B cell (primary cell): ENCODE measurements at regions not wholly inside any gene's neighbourhood (a gene's known extent, or its start where the extent isn't known, plus 50 kb on each side); places are given as distances from the start of the nearest gene placed in this dataset.

Source experiments
- ATAC-seq: fragments of 200-7000 bp; cut with Tn5 transposase; one replicate; pipeline ENCODE4 v1.10.0; 2021; ENCODE audit warnings: low read depth, mild to moderate bottlenecking, moderate number of reproducible peaks, moderate library complexity
- CTCF ChIA-PET: fragments of 350-600 bp; sonication (Branson Sonifier 250); formaldehyde crosslinking; loops from one replicate; lab custom pipeline; 2021; ENCODE audit warnings: antibody characterized with exemption, inconsistent platforms; lab: Charles Lee
- POLR2A ChIA-PET: fragments of 350-600 bp; sonication (Branson Sonifier 250); formaldehyde crosslinking; loops from one replicate; lab custom pipeline; 2021; ENCODE audit warnings: antibody characterized with exemption; lab: Charles Lee
- DNase-seq: peaks from one replicate; pipeline ENCODE4 v3.0.0; 2013
- H2AFZ ChIP-seq: 2 replicates; pipeline ENCODE4 v1.6.1; 2012; ENCODE audit warnings: mild to moderate bottlenecking, low read depth, low read length; ENCODE audit not compliant: insufficient read depth, poor library complexity, severe bottlenecking
- H3K27ac ChIP-seq, 2 donors: 1 replicate in 1 of 2; 2 replicates in 1 of 2; pipeline ENCODE4 v1.5.1; 2012 to 2013; ENCODE audit warnings: low read length in 2 of 2, mild to moderate bottlenecking in 2 of 2, moderate library complexity in 1 of 2
- H3K27me3 ChIP-seq, 4 experiments: fragments of 200-600 bp in 1 of 4; sonication (generic) in 1 of 4; replicated peaks in 1 of 4; 1 replicate in 2 of 4; 2 replicates in 2 of 4; pipeline versions ENCODE4 v1.6.1 to v1.7.0; 2013 to 2016; ENCODE audit warnings: low read length in 3 of 4, mild to moderate bottlenecking in 2 of 4, mixed read lengths in 1 of 4, moderate library complexity in 1 of 4; ENCODE audit not compliant: insufficient read depth in 4 of 4, control insufficient read depth in 3 of 4; ENCODE audit errors: control extremely low read depth in 1 of 4
- H3K36me3 ChIP-seq, 2 experiments: replicated peaks in 1 of 2; 1 replicate in 1 of 2; 2 replicates in 1 of 2; pipeline versions ENCODE4 v1.6.1 to v1.7.1; 2013; ENCODE audit warnings: low read length in 1 of 2; ENCODE audit not compliant: insufficient read depth in 2 of 2, control insufficient read depth in 1 of 2; ENCODE audit errors: control extremely low read depth in 1 of 2, extremely low read depth in 1 of 2
- H3K4me1 ChIP-seq, 2 donors: fragments of 200-600 bp in 1 of 2; sonication (generic) in 1 of 2; 1 replicate in 1 of 2; 2 replicates in 1 of 2; pipeline versions ENCODE4 v1.5.1 to v1.6.1; 2013 to 2017; ENCODE audit warnings: low read length in 2 of 2; ENCODE audit not compliant: control insufficient read depth in 2 of 2, insufficient read depth in 2 of 2
- H3K4me2 ChIP-seq: replicated peaks from 2 replicates; pipeline ENCODE3; 2012; ENCODE audit warnings: mild to moderate bottlenecking, low read depth, low read length; ENCODE audit not compliant: poor library complexity, severe bottlenecking
- H3K4me3 ChIP-seq, 5 experiments: fragments of 200-600 bp in 1 of 5; sonication (generic) in 1 of 5; 1 replicate in 3 of 5; 2 replicates in 2 of 5; pipeline versions ENCODE4 v1.5.1 to v1.7.0; 2011 to 2016; ENCODE audit warnings: low read length in 4 of 5, mild to moderate bottlenecking in 4 of 5, low read depth in 2 of 5, control low read depth in 1 of 5, moderate library complexity in 1 of 5; ENCODE audit not compliant: insufficient read depth in 1 of 5; ENCODE audit errors: control extremely low read depth in 1 of 5, extremely low read depth in 1 of 5
- H3K79me2 ChIP-seq: fragments of 200-600 bp; sonication (generic); one replicate; pipeline ENCODE4 v1.6.0; 2016; ENCODE audit warnings: low read length; ENCODE audit not compliant: control insufficient read depth, insufficient read depth
- H3K9ac ChIP-seq: fragments of 200-600 bp; sonication (generic); 2 replicates; pipeline ENCODE4 v1.6.1; 2017; ENCODE audit warnings: mild to moderate bottlenecking, low read length, moderate library complexity
- H3K9me3 ChIP-seq, 3 donors: one replicate each; pipeline versions ENCODE4 v1.6.1 to v1.7.1; 2013; ENCODE audit warnings: low read length in 2 of 3; ENCODE audit not compliant: control insufficient read depth in 2 of 3, insufficient read depth in 1 of 3; ENCODE audit errors: control extremely low read depth in 1 of 3
- H4K20me1 ChIP-seq: 2 replicates; pipeline ENCODE4 v1.6.0; 2012; ENCODE audit warnings: mild to moderate bottlenecking, low read length; ENCODE audit not compliant: insufficient read depth, control insufficient read depth, poor library complexity, severe bottlenecking
- H3K27ac Mint-ChIP-seq: one replicate; pipeline ENCODE4 v1.8.0; 2021; ENCODE audit warnings: mixed read lengths
- H3K27me3 Mint-ChIP-seq: one replicate; pipeline ENCODE4 v1.8.0; 2021; ENCODE audit warnings: mixed read lengths
- H3K4me1 Mint-ChIP-seq: one replicate; pipeline ENCODE4 v1.8.0; 2021; ENCODE audit warnings: mixed read lengths
- H3K4me3 Mint-ChIP-seq: one replicate; pipeline ENCODE4 v1.8.0; 2021; ENCODE audit warnings: mixed read lengths
- H3K9me3 Mint-ChIP-seq: one replicate; pipeline ENCODE4 v1.8.0; 2022; ENCODE audit warnings: mixed read lengths; ENCODE audit not compliant: insufficient read depth
- CTCF ChIP-seq: fragments of 200-600 bp; IDR thresholded peaks from one replicate; pipeline ENCODE4 v1.8.0; 2022; ENCODE audit warnings: antibody characterized with exemption, mild to moderate bottlenecking
- EZH2 ChIP-seq: IDR thresholded peaks from 2 replicates; pipeline ENCODE4 v1.6.1; 2012; ENCODE audit warnings: borderline replicate concordance, low read depth, mild to moderate bottlenecking, moderate library complexity, low read length; ENCODE audit not compliant: insufficient read depth, poor library complexity, severe bottlenecking
- WGBS: methylation state at CpG from one replicate; pipeline ENCODE4 v1.1.5; 2013; ENCODE audit warnings: missing lambda C conversion rate; ENCODE audit not compliant: insufficient coverage; 5-methylcytosine and 5-hydroxymethylcytosine counted together
- intact Hi-C: fragments of 100-400 bp; cut with micrococcal nuclease; formaldehyde crosslinking; loops from one replicate; pipeline ENCODE4 v1.10.0; 2022

- H3K4me3 ChIP-seq: no peak overlapping the region
- H3K9me3 ChIP-seq: no peaks in the 10 kb centered on the region
- intact Hi-C loops: no loop called here
- Mint-ChIP-seq H3K27ac (no peak overlapping the region), H3K27me3 (peaks cover 10% of the 10 kb centered on the region), H3K4me1 (no peaks in the 10 kb centered on the region), H3K9me3 (no peaks in the 10 kb centered on the region), H3K4me3 (no peak overlapping the region)
- no peaks in the 10 kb centered on the region for H3K27me3 ChIP-seq
- H3K79me2 ChIP-seq: no peaks in the 10 kb centered on the region
- H3K27ac ChIP-seq: no peak overlapping the region
- POLR2A ChIA-PET: no interaction called here
- H3K4me2 ChIP-seq: no peak overlapping the region
- H3K4me1 ChIP-seq: no peaks in the 10 kb centered on the region
- H2AFZ ChIP-seq: no peak overlapping the region
- TF ChIP-seq EZH2 (no peak), CTCF (no peak)
- H3K9ac ChIP-seq: no peak overlapping the region
- ATAC-seq (no peak), DNase-seq (no peak)
- 72% methylated on average over 4 of the region's 11 CpGs for WGBS
- CTCF ChIA-PET: no interaction called here
- H4K20me1 ChIP-seq: no peaks in the 10 kb centered on the region
- H3K36me3 ChIP-seq: no peaks in the 10 kb centered on the region
These were observed 86.5 kb downstream of the LSM5 start for GRCh38 chr7:32403463-32404229.

- no peak for DNase-seq
- CTCF ChIA-PET: no interaction called here
- Histone ChIP-seq H2AFZ (no peak overlapping the region), H3K27ac (no peak overlapping the region), H3K4me3 (no peak overlapping the region), H3K4me2 (no peak overlapping the region), H3K36me3 (no peaks in the 10 kb centered on the region), H4K20me1 (no peaks in the 10 kb centered on the region), H3K4me1 (no peaks in the 10 kb centered on the region), H3K27me3 (no peaks in the 10 kb centered on the region), H3K79me2 (no peaks in the 10 kb centered on the region), H3K9me3 (no peaks in the 10 kb centered on the region), H3K9ac (no peak overlapping the region)
- no peak for TF ChIP-seq EZH2
- no peak for TF ChIP-seq CTCF
- ATAC-seq: no peak
- Mint-ChIP-seq H3K4me1 (no peaks in the 10 kb centered on the region), H3K9me3 (no peaks in the 10 kb centered on the region), H3K27ac (no peak overlapping the region), H3K27me3 (peaks cover 7% of the 10 kb centered on the region), H3K4me3 (no peak overlapping the region)
- intact Hi-C loops: no loop called here
- 86% methylated on average over 3 of the region's 4 CpGs for WGBS
- POLR2A ChIA-PET: no interaction called here
These were observed 89.5 kb downstream of the LSM5 start for GRCh38 chr7:32400676-32401075.
